ENCODE measurements at regions not wholly inside any gene's neighbourhood (a gene's known extent, or its start where the extent isn't known, plus 50 kb on each side); places are given as distances from the start of the nearest gene placed in this dataset.

DNA sequence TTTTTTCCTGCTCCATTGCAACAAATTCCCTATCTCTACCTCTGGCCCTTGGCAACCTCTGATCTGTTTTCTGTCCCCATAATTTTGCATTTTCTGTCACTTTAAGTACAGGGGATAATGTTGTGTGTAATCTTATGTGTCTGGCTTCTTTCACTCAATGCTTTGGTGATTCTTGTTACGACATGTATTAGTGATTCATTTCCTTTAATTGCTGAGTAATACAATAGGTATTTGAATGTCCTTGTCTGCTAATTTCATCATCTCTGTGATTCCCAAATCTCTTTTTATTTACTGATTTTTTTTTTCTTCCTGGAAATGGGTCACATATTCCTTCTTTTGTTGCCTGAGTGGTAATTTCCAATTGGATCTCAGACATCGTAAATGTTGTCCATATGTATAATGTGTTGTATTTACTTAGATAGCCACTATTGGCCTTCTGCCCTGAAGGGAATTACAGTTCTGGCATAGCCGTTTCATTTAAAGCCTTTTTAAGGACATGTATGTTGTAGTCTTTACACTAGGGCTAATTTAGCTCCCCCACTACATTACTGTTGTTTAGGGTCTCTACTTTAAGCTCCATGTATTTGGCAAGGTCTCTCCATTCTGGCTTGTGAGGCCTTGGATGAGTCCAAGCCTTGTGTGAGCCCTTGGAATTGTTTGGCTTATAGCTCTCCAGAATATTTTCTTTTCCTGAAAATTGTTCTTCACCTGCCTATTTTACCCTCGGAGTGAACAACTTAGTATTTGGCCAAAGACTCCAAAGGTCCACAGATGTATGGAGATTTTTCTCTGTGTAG, 683.8 kb downstream of the LRRC70 start:
- Mint-ChIP-seq H3K27me3 (ENCODE audit: insufficient read depth) (no peaks in the 10 kb centered on the region), H3K9me3 (no peaks in the 10 kb centered on the region; the same call in 1 of the 2 replicates), H3K27ac (peak overlapping the region; percentile 42; the same call in 1 of the 2 replicates), H3K4me1 (ENCODE audit: low read depth) (peaks cover 13% of the 10 kb centered on the region), H3K36me3 (ENCODE audit: low read depth) (no peaks in the 10 kb centered on the region), H3K4me3 (peak overlapping the region; percentile 3; the same call in 1 of the 2 replicates)
- TF ChIP-seq, protein P1, sequence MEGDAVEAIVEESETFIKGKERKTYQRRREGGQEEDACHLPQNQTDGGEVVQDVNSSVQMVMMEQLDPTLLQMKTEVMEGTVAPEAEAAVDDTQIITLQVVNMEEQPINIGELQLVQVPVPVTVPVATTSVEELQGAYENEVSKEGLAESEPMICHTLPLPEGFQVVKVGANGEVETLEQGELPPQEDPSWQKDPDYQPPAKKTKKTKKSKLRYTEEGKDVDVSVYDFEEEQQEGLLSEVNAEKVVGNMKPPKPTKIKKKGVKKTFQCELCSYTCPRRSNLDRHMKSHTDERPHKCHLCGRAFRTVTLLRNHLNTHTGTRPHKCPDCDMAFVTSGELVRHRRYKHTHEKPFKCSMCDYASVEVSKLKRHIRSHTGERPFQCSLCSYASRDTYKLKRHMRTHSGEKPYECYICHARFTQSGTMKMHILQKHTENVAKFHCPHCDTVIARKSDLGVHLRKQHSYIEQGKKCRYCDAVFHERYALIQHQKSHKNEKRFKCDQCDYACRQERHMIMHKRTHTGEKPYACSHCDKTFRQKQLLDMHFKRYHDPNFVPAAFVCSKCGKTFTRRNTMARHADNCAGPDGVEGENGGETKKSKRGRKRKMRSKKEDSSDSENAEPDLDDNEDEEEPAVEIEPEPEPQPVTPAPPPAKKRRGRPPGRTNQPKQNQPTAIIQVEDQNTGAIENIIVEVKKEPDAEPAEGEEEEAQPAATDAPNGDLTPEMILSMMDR (IDR thresholded peaks at IDR 0.05): no peak
- DNase-seq: peak; percentile 54

DNA sequence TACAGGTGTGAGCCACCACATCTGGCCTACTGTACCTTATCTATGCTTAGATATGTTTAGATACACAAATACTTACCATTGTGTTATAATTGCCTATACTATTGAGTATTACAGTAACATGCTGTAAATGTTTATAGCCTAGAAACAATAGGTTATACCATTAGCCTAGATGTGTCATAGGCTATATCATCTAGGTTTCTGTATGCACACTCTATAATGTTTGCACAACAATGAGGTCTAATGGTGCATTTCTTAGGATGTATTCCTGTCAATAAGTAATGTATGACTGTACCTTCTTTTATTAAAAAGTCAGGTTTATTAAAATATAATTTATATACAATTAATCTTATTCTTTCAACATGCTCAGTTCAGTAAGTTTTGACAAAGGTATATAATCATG, 683.1 kb downstream of the LRRC70 start:
- no peak for DNase-seq
- TF ChIP-seq, protein P1 (IDR thresholded peaks at IDR 0.05): no peak
- H3K27me3 Mint-ChIP-seq (ENCODE audit: insufficient read depth): no peaks in the 10 kb centered on the region
- H3K27ac Mint-ChIP-seq: no peak overlapping the region
- peaks cover 13% of the 10 kb centered on the region for H3K4me1 Mint-ChIP-seq (ENCODE audit: low read depth)
- no peaks in the 10 kb centered on the region for H3K36me3 Mint-ChIP-seq (ENCODE audit: low read depth)
- no peaks in the 10 kb centered on the region; the same call in 1 of the 2 replicates for H3K9me3 Mint-ChIP-seq
- H3K4me3 Mint-ChIP-seq: no peak overlapping the region

DNA sequence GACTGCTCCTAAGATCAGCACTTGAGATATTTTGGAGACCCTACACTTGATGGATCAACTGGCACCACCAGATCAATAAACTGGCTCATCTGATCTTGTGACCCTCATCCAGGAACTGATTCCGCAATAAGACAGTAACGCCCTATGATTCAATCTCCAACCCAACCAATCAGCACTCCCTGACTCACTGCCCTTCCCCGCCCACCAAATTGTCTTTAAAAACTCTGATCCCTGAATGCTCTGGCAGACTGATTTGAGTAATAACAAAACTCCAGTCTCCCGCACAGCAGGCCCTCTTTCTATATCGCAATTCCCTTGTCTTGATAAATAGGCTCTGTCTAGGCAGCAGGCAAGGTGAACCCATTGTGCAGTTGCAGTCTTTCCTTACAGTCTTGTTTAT, 677.0 kb downstream of the LRRC70 start:
- H3K27ac Mint-ChIP-seq: no peak overlapping the region
- peaks cover 4% of the 10 kb centered on the region for H3K9me3 Mint-ChIP-seq
- H3K4me1 Mint-ChIP-seq (ENCODE audit: low read depth): no peaks in the 10 kb centered on the region; the same call in 1 of the 2 replicates
- H3K36me3 Mint-ChIP-seq (ENCODE audit: low read depth): no peaks in the 10 kb centered on the region
- H3K4me3 Mint-ChIP-seq: no peak overlapping the region
- TF ChIP-seq, protein P1 (IDR thresholded peaks at IDR 0.05): no peak
- peaks cover 2% of the 10 kb centered on the region for H3K27me3 Mint-ChIP-seq (ENCODE audit: insufficient read depth)
- no peak for DNase-seq

DNA sequence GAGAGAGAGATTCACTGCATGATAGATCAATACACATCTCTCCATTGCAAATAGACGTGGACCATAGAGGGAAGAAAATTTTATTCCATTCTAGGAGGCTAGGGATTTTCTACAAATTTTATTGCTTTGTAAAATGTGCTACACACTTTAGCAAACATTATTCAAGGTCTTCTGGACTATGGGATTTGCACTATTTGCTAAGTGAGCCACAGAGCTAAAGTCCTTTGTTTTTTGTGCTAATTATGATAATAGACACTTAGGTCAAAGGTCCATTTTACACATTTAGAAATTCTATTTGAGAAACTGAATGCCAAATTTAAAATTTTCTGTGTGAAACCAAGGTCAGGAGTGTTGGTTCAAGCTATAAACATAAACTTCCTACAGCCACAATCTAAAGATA, 672.3 kb downstream of the LRRC70 start:
- no peak overlapping the region for H3K4me3 Mint-ChIP-seq
- peaks cover 4% of the 10 kb centered on the region for H3K27me3 Mint-ChIP-seq (ENCODE audit: insufficient read depth)
- H3K4me1 Mint-ChIP-seq (ENCODE audit: low read depth): no peaks in the 10 kb centered on the region
- TF ChIP-seq, protein P1 (IDR thresholded peaks at IDR 0.05): no peak
- no peak for DNase-seq
- no peak overlapping the region for H3K27ac Mint-ChIP-seq
- H3K36me3 Mint-ChIP-seq (ENCODE audit: low read depth): no peaks in the 10 kb centered on the region
- peaks cover 4% of the 10 kb centered on the region for H3K9me3 Mint-ChIP-seq

DNA sequence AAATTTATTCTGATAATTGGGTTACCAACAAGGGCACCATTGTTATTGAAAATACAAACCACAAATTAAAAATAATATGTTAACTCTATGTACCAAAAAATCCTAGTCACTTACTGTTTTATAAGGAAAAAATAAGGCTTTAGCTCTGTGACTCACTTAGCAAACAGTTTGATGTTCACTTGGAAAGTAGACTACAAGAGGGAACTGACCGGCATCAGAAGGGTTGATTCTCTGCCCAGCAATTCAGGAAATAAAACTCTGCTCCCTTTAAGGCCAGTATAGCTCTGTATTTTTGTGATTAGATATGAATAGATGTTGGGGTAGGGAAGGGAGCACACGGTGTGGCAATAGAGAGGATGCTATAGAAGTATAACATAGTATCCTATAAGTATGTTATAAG, 671.3 kb downstream of the LRRC70 start:
- Mint-ChIP-seq H3K27me3 (ENCODE audit: insufficient read depth) (peaks cover 4% of the 10 kb centered on the region), H3K36me3 (ENCODE audit: low read depth) (no peaks in the 10 kb centered on the region), H3K4me3 (no peak overlapping the region), H3K9me3 (peaks cover 4% of the 10 kb centered on the region), H3K4me1 (ENCODE audit: low read depth) (no peaks in the 10 kb centered on the region), H3K27ac (no peak overlapping the region)
- DNase-seq: no peak
- TF ChIP-seq, protein P1 (IDR thresholded peaks at IDR 0.05): no peak
